ENCODE measurements at regions not wholly inside any gene's neighbourhood (a gene's known extent, or its start where the extent isn't known, plus 50 kb on each side); places are given as distances from the start of the nearest gene placed in this dataset.

- Histone ChIP-seq H3K4me3 (no peak overlapping the region), H3K4me1 (peaks cover 0 to 9% (median 2%) of the 10 kb centered on the region in 12 donors), H3K27ac (no peak overlapping the region), H3K36me3 (no peaks in the 10 kb centered on the region), H3K27me3 (no peaks in the 10 kb centered on the region), H3K9me3 (no peaks in the 10 kb centered on the region)
- WGBS, 4 donors, result 81 to 97% (median 94%) methylated on average over 4 of the region's 4 CpGs
- no peak for DNase-seq
- ATAC-seq, result no peak
- intact Hi-C loops (cut with DNase I), result no loop called here
- TF ChIP-seq, protein P1, sequence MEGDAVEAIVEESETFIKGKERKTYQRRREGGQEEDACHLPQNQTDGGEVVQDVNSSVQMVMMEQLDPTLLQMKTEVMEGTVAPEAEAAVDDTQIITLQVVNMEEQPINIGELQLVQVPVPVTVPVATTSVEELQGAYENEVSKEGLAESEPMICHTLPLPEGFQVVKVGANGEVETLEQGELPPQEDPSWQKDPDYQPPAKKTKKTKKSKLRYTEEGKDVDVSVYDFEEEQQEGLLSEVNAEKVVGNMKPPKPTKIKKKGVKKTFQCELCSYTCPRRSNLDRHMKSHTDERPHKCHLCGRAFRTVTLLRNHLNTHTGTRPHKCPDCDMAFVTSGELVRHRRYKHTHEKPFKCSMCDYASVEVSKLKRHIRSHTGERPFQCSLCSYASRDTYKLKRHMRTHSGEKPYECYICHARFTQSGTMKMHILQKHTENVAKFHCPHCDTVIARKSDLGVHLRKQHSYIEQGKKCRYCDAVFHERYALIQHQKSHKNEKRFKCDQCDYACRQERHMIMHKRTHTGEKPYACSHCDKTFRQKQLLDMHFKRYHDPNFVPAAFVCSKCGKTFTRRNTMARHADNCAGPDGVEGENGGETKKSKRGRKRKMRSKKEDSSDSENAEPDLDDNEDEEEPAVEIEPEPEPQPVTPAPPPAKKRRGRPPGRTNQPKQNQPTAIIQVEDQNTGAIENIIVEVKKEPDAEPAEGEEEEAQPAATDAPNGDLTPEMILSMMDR (IDR thresholded peaks at IDR 0.05), result no peak
- no peak for TF ChIP-seq POLR2A (IDR thresholded peaks at IDR 0.05)
Measured at GRCh38 chr7:46927131-46927810, 654.6 kb downstream of the TNS3 start.

- Histone ChIP-seq H3K36me3 (no peaks in the 10 kb centered on the region), H3K27me3 (no peaks in the 10 kb centered on the region), H3K4me3 (no peak overlapping the region), H3K4me1 (no peaks in the 10 kb centered on the region), H3K9me3 (peaks cover 0 to 8% (median 0%) of the 10 kb centered on the region in 12 donors), H3K27ac (no peak overlapping the region)
- TF ChIP-seq, protein P1 (IDR thresholded peaks at IDR 0.05), result no peak
- no peak for TF ChIP-seq POLR2A (IDR thresholded peaks at IDR 0.05)
- DNase-seq, result no peak
- WGBS, 4 donors, result 61 to 72% (median 68%) methylated on average over 2 of the region's 2 CpGs
- ATAC-seq, result no peak
- intact Hi-C loops (cut with DNase I), result no loop called here
Measured at GRCh38 chr7:46916581-46916980, 665.3 kb downstream of the TNS3 start.

DNA sequence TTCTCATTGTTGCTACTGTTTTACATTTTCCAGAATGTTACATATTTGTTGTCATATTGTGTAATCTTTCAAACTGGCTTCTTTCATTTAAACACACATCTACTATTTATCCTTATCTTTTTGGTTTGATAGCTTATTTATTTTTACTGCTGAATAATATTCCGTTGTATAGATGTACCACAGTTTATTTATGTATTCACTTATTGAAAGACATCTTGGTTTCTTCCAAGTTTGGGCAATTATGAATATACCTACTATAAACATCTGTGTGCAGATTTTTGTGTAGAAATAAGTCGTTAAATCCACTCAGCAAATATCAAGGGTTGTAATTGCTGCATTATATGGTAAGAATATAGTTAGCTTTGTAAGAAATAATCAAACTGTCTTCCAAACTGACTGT, 669.2 kb downstream of the TNS3 start:
- Histone ChIP-seq H3K9me3 (peaks cover 0 to 8% (median 0%) of the 10 kb centered on the region in 12 donors), H3K27ac (no peak overlapping the region), H3K4me3 (no peak overlapping the region), H3K4me1 (no peaks in the 10 kb centered on the region), H3K27me3 (no peaks in the 10 kb centered on the region), H3K36me3 (no peaks in the 10 kb centered on the region)
- ATAC-seq, result no peak
- TF ChIP-seq POLR2A (IDR thresholded peaks at IDR 0.05), result no peak
- TF ChIP-seq, protein P1 (IDR thresholded peaks at IDR 0.05), result no peak
- WGBS, 4 donors, result 69 to 74% (median 71%) methylated on average over 2 of the region's 2 CpGs
- DNase-seq, result no peak
- intact Hi-C loops (cut with DNase I), result no loop called here

GRCh38 chr7:46909601-46910051, 672.3 kb downstream of the TNS3 start:
- Histone ChIP-seq H3K27ac (no peak overlapping the region), H3K9me3 (peaks cover 0 to 8% (median 0%) of the 10 kb centered on the region in 12 donors), H3K27me3 (no peaks in the 10 kb centered on the region), H3K4me1 (no peaks in the 10 kb centered on the region), H3K4me3 (no peak overlapping the region), H3K36me3 (no peaks in the 10 kb centered on the region)
- ATAC-seq, result no peak
- TF ChIP-seq, protein P1 (IDR thresholded peaks at IDR 0.05), result no peak
- no peak for TF ChIP-seq POLR2A (IDR thresholded peaks at IDR 0.05)
- DNase-seq, result no peak
- intact Hi-C loops (cut with DNase I), result no loop called here
- WGBS, 4 donors, result 49 to 58% (median 55%) methylated on average over 7 of the region's 7 CpGs

Measured in heart left ventricle (tissue), 16 donors.